ENCODE measurements at regions not wholly inside any gene's neighbourhood (a gene's known extent, or its start where the extent isn't known, plus 50 kb on each side); places are given as distances from the start of the nearest gene placed in this dataset.

DNA sequence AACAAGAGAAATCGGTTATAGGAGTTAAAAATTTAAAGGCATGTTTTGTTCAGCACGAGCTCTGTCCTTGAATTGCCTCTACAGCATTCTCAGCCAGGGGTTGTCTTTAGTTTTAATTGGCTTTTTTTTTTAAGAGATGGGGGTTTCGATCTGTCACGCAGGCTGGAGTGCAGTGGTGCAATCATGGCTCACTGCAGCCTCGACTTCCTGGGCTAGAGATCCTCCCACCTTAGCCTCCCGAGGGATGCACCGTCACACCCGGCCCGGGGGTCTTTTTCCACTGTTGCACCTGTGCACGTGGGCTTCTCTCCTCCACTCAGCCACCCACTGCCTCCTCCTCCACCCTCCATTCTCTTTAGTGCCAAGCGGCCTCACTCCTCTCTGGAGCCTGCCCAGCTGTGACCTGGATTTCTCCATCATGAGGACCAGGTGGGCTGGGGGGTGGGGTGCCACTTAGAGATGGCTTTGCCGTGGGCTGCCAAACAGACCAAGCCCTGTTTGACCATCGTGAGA is 106.8 kb upstream of the SEC14L1 start:
- Histone ChIP-seq H3K27me3 (ENCODE audit: low read length) (no peaks in the 10 kb centered on the region), H3K9me2 (replicated peaks; ENCODE audit: insufficient read depth, low read length) (no peaks in the 10 kb centered on the region), H3K9me3 (ENCODE audit: insufficient read depth, low read length) (no peaks in the 10 kb centered on the region), H3K9ac (ENCODE audit: low read length) (no peak overlapping the region), H3K27ac (ENCODE audit: low read depth, low read length) (no peak overlapping the region), H3K4me2 (ENCODE audit: low read depth, low read length, poor library complexity, severe bottlenecking) (no peak overlapping the region), H4K20me1 (ENCODE audit: low read depth, low read length) (no peaks in the 10 kb centered on the region), H3K79me2 (ENCODE audit: insufficient read depth, low read length) (no peaks in the 10 kb centered on the region), H3K36me3 (ENCODE audit: low read length) (no peaks in the 10 kb centered on the region), H2AFZ (ENCODE audit: low read depth, low read length, severe bottlenecking) (no peak overlapping the region), H3F3A (ENCODE audit: insufficient read depth) (no peaks in the 10 kb centered on the region), H3K4me3 (ENCODE audit: insufficient read depth, low read length, poor library complexity, severe bottlenecking) (no peak overlapping the region)
- TF ChIP-seq, protein P1, sequence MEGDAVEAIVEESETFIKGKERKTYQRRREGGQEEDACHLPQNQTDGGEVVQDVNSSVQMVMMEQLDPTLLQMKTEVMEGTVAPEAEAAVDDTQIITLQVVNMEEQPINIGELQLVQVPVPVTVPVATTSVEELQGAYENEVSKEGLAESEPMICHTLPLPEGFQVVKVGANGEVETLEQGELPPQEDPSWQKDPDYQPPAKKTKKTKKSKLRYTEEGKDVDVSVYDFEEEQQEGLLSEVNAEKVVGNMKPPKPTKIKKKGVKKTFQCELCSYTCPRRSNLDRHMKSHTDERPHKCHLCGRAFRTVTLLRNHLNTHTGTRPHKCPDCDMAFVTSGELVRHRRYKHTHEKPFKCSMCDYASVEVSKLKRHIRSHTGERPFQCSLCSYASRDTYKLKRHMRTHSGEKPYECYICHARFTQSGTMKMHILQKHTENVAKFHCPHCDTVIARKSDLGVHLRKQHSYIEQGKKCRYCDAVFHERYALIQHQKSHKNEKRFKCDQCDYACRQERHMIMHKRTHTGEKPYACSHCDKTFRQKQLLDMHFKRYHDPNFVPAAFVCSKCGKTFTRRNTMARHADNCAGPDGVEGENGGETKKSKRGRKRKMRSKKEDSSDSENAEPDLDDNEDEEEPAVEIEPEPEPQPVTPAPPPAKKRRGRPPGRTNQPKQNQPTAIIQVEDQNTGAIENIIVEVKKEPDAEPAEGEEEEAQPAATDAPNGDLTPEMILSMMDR (IDR thresholded peaks at IDR 0.05; ENCODE audit: insufficient read depth, low read length, poor library complexity, severe bottlenecking) = no peak
- TF ChIP-seq EZH2phosphoT487 (conservative IDR thresholded peaks at IDR 0.05; ENCODE audit: low read length) = no peak

DNA sequence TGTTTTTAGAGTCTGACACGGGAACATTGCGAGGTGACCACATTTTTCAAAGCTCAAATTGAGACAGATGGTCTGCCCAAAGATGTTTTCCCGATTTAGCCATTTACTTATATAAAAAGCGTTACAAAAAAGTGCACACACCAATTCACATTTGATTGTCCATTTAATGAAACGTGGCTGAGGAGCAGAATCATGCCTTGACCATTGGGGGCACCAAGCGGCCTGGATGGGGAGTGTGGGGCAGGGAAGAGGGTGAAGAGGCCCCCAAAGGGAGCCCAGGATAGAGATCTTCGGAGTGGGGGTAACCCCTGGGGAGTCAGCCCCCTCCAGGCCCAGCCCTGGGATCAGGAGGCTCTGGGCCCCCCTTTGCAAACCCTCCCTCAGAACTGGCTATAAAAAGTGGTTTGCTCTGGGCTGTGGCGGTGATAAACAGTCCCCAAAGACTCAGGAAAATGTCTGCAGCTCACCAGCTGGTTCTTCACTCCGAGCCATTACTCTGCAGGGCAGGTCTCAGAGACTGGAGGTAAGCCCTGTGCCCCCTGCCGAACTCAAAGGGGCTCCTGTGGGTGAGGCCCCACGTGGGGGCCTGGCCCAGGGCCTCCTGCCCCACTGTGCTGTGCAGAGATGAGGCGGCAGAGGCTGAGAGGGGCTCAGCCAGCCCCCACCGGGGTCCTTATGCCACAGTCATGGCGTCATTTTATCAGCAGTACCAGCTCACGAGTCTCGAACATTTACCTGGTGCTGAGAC is 105.9 kb upstream of the SEC14L1 start:
- no peak overlapping the region for H3K9ac ChIP-seq (ENCODE audit: low read length)
- H2AFZ ChIP-seq (ENCODE audit: low read depth, low read length, severe bottlenecking) = no peak overlapping the region
- TF ChIP-seq, protein P1 (IDR thresholded peaks at IDR 0.05; ENCODE audit: insufficient read depth, low read length, poor library complexity, severe bottlenecking) = no peak
- no peak for TF ChIP-seq EZH2phosphoT487 (conservative IDR thresholded peaks at IDR 0.05; ENCODE audit: low read length)

GRCh38 chr17:77035526-77035925 is 105.2 kb upstream of the SEC14L1 start:
- no peak overlapping the region for H2AFZ ChIP-seq (ENCODE audit: low read depth, low read length, severe bottlenecking)
- no peak overlapping the region for H3K9ac ChIP-seq (ENCODE audit: low read length)
- no peak overlapping the region for H3K4me3 ChIP-seq (ENCODE audit: insufficient read depth, low read length, poor library complexity, severe bottlenecking)
- no peak for TF ChIP-seq EZH2phosphoT487 (conservative IDR thresholded peaks at IDR 0.05; ENCODE audit: low read length)
- TF ChIP-seq, protein P1 (IDR thresholded peaks at IDR 0.05; ENCODE audit: insufficient read depth, low read length, poor library complexity, severe bottlenecking) = no peak
- no peaks in the 10 kb centered on the region for H3K9me2 ChIP-seq (replicated peaks; ENCODE audit: insufficient read depth, low read length)
- no peaks in the 10 kb centered on the region for H3K27me3 ChIP-seq (ENCODE audit: low read length)
- H3K9me3 ChIP-seq (ENCODE audit: insufficient read depth, low read length) = no peaks in the 10 kb centered on the region
- H3K27ac ChIP-seq (ENCODE audit: low read depth, low read length) = no peak overlapping the region
- no peak overlapping the region for H3K4me2 ChIP-seq (ENCODE audit: low read depth, low read length, poor library complexity, severe bottlenecking)
- H3K79me2 ChIP-seq (ENCODE audit: insufficient read depth, low read length) = no peaks in the 10 kb centered on the region
- no peaks in the 10 kb centered on the region for H4K20me1 ChIP-seq (ENCODE audit: low read depth, low read length)
- H3F3A ChIP-seq (ENCODE audit: insufficient read depth) = no peaks in the 10 kb centered on the region
- no peaks in the 10 kb centered on the region for H3K36me3 ChIP-seq (ENCODE audit: low read length)

More for the DNA sequence above, 105.9 kb upstream of the SEC14L1 start:
- Histone ChIP-seq H3K79me2 (ENCODE audit: insufficient read depth, low read length) (no peaks in the 10 kb centered on the region), H3K27me3 (ENCODE audit: low read length) (no peaks in the 10 kb centered on the region), H3K4me3 (ENCODE audit: insufficient read depth, low read length, poor library complexity, severe bottlenecking) (no peak overlapping the region), H3K4me2 (ENCODE audit: low read depth, low read length, poor library complexity, severe bottlenecking) (no peak overlapping the region), H3K36me3 (ENCODE audit: low read length) (no peaks in the 10 kb centered on the region), H3F3A (ENCODE audit: insufficient read depth) (no peaks in the 10 kb centered on the region), H3K9me3 (ENCODE audit: insufficient read depth, low read length) (no peaks in the 10 kb centered on the region), H4K20me1 (ENCODE audit: low read depth, low read length) (no peaks in the 10 kb centered on the region), H3K27ac (ENCODE audit: low read depth, low read length) (no peak overlapping the region), H3K9me2 (replicated peaks; ENCODE audit: insufficient read depth, low read length) (no peaks in the 10 kb centered on the region)

Measured in SU-DHL-6 (cell line).